HG03103 (cell line): ENCODE measurements at regions not wholly inside any gene's neighbourhood (a gene's known extent, or its start where the extent isn't known, plus 50 kb on each side); places are given as distances from the start of the nearest gene placed in this dataset.

ENCODE experiments used
- ATAC-seq: cut with Tn5 transposase; IDR thresholded peaks from one replicate; pipeline ENCODE4 v1.9.1; 2021; ENCODE audit warnings: low read depth; ENCODE audit not compliant: unreplicated experiment

- ATAC-seq = no peak
Measured at GRCh38 chr13:81781471-81781870, 1440.5 kb upstream of the SPRY2 start.

DNA sequence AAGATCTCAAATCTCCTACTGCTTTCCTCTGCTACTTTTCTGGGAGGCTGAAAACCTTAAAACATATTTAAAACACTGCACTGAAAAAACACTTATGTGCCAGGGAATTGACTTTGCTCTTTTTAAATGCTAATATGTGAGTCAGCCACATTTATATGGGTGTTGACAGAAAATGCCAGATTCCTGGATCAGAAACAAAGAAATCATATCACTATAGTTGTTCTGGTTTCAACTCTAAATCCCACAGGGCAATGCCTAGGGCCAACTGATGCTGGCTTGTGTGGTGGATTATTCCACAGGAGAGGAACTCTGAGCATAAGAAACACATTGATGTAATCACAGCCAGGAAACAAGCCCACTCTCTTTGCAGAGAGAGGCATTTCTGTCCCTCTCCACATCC, 1439.0 kb upstream of the SPRY2 start:
- ATAC-seq = no peak

- ATAC-seq = no peak
Measured at GRCh38 chr13:81778350-81778749, 1437.4 kb upstream of the SPRY2 start.

- no peak for ATAC-seq
Measured at GRCh38 chr13:81773263-81773662, 1432.3 kb upstream of the SPRY2 start.

GRCh38 chr13:81771951-81772350, 1431.0 kb upstream of the SPRY2 start:
- no peak for ATAC-seq

GRCh38 chr13:81770868-81771505, 1430.1 kb upstream of the SPRY2 start:
- no peak for ATAC-seq

DNA sequence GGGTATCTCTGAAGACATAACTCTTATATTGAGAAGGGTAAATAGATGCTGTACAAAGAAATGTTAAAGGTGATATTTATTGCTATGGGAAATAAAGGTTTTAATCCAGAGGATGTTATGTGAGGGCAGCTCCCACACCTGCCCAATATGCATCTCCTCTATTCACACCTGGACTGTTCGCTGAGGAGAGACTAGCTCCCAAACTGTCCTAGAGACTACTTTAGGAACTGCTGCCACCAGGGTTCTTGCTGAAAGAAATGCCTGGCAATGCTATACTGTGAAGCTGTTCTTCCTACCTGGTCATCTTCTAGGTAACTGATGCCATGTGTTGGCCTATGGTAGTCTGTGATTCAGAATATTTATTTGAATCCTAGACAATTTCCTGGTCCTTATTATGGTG, 1421.5 kb upstream of the SPRY2 start:
- no peak for ATAC-seq

GRCh38 chr13:81760316-81760715, 1419.4 kb upstream of the SPRY2 start:
- ATAC-seq = no peak

GRCh38 chr13:81757348-81757970, 1416.5 kb upstream of the SPRY2 start:
- ATAC-seq = no peak

GRCh38 chr13:81745391-81745790, 1404.5 kb upstream of the SPRY2 start:
- no peak for ATAC-seq

DNA sequence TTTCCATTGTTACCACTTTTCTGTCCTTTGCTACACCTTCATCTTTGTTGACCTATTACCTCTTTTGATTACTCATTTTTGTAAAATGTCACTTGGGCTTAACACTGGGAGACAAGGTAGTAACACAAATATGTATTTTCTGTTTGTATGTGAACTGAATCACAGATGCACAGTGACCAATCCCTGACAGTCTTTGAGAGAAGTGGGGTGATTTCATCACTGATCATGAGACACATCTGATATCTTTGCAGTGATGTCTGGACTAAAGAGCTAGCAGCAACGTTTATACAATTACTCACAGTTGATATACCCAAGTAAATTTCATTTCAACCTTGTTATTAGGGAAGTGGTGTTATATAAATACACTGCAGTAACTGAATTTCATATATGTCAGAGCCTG, 1397.4 kb upstream of the SPRY2 start:
- no peak for ATAC-seq

DNA sequence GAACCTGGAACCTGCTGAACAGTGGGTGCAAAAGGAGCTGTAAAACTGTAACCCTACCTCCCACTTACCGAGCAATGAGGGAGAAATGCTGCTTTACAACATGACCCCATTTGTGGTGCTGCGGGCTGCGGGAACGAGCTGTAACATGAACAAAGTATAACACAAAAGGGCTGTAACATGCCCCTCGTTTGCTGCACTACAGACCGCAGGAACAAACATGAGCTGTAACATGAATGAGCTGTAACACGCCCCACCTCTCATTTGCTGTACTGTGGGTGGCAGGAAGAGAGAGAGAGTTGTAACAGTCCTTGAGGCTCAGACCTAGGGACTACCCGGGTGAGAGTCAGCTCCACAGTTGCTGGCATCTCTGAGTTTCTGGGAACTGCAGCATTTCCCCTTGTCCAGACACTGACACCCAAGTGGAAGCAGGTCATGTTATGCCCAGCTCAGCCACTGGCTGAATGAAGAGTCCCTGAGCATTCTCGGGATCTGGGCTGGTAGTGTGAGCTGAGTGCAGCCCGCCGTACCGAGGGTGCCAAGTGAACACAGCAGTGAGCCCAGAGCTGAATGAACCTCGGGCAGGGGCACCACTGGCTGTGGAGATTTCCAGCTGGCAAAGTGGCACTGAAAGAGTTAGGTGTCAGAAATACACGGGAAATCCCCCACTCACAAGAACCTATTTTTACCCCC, 1385.3 kb upstream of the SPRY2 start:
- no peak for ATAC-seq

DNA sequence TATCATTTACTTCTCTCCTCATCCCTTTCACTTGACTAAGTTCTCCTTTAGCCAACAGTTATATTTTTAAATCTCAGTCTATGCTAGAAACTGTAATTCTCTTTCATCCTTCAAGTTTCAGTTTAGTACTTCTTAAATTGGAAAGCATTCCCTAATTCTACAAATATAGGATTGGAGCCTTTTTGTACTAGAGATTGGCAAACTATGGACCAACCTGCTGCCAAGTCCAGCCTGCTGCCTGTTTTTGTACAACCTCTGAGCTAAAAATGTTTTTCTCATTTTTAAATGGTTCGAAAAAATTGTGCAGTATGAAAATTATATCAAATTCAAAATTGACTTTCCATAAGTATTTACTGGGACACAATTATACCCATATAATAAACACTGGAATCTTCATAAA, 1381.5 kb upstream of the SPRY2 start:
- no peak for ATAC-seq

GRCh38 chr13:81721400-81721799, 1380.5 kb upstream of the SPRY2 start:
- ATAC-seq = no peak

GRCh38 chr13:81714513-81714912, 1373.6 kb upstream of the SPRY2 start:
- ATAC-seq = no peak

DNA sequence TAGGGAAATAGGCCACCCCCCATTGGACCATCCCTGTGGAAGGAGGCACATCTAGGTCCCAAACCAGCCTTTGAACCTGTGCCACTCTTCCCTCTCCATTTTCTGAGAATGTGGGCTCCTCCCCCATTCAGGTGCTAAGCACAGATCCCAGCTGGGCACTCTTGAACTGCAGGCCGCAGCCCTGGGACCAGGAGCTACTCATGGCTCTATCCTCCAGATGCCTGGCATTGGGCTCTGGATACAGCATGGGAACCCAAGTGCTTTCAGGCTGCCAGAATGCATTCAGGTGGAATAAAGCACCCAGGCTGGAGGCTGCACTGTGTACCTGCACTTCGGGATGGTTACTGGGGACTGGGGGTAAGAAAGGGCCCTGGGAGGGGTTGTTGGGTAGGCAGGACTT, 1372.3 kb upstream of the SPRY2 start:
- ATAC-seq = no peak

- ATAC-seq = no peak
Measured at GRCh38 chr13:81697826-81698225, 1356.9 kb upstream of the SPRY2 start.

- ATAC-seq = no peak
Measured at GRCh38 chr13:81686877-81687276, 1346.0 kb upstream of the SPRY2 start.

- ATAC-seq = no peak
Measured at GRCh38 chr13:81683521-81683920, 1342.6 kb upstream of the SPRY2 start.

GRCh38 chr13:81682081-81682630, 1341.2 kb upstream of the SPRY2 start:
- no peak for ATAC-seq

GRCh38 chr13:81677857-81678256, 1336.9 kb upstream of the SPRY2 start:
- ATAC-seq = no peak

DNA sequence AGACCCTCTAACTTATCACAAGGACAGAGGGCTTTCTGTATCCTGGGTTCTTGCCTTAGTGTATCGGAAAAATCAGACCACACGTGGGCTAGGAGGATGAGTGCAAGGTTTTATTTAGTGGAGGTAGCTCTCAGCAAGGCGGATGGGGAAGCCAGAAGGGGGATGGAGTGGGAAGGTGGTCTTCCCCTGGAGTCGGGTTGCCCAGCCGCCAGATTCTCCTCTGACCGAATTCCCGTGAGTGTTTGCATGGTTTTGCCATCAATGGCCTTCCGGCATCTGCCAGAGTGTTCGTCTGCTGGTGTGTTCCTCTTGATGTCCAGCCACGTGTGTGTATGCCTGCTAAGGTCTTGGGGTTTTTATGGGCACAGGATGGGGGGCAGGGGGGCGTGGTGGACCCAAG, 1335.1 kb upstream of the SPRY2 start:
- ATAC-seq = no peak
